Kidney (tissue), 13 donors: ENCODE measurements at regions not wholly inside any gene's neighbourhood (a gene's known extent, or its start where the extent isn't known, plus 50 kb on each side); places are given as distances from the start of the nearest gene placed in this dataset.

Experiments used
- DNase-seq, 5 donors: peaks; one replicate each; pipeline ENCODE4 v3.0.0-alpha.2; 2013 to 2020
- FAIRE-seq: peaks from 2 replicates; lab custom pipeline; 2012; peaks lifted over from hg19 to GRCh38; lab: Jason Lieb, UNC
- H3K27ac ChIP-seq, 2 donors: one replicate each; pipeline ENCODE4 v1.7.0; 2013; ENCODE audit warnings: low read depth in 2 of 2, low read length in 2 of 2, inconsistent platforms in 1 of 2
- H3K27me3 ChIP-seq: one replicate; pipeline ENCODE4 v1.7.1; 2013; ENCODE audit warnings: low read length, inconsistent platforms; ENCODE audit not compliant: control insufficient read depth, insufficient read depth
- H3K36me3 ChIP-seq, 3 donors: one replicate each; pipeline versions ENCODE4 v1.7.0 to v1.7.1; 2013; ENCODE audit warnings: low read length in 3 of 3, control low read depth in 1 of 3, inconsistent platforms in 1 of 3; ENCODE audit not compliant: insufficient read depth in 3 of 3, control insufficient read depth in 2 of 3
- H3K4me1 ChIP-seq, 3 donors: one replicate each; pipeline versions ENCODE4 v1.7.0 to v1.7.1; 2013; ENCODE audit warnings: low read length in 3 of 3, inconsistent platforms in 1 of 3, low read depth in 1 of 3; ENCODE audit not compliant: control insufficient read depth in 2 of 3, insufficient read depth in 2 of 3
- H3K4me3 ChIP-seq, 3 donors: one replicate each; pipeline versions ENCODE4 v1.7.0 to v1.8.1; 2013; ENCODE audit warnings: low read length in 3 of 3, control low read depth in 1 of 3, inconsistent platforms in 1 of 3
- H3K9ac ChIP-seq, 3 donors: one replicate each; pipeline versions ENCODE4 v1.7.0 to v1.7.1; 2013; ENCODE audit warnings: low read length in 3 of 3, control low read depth in 1 of 3, inconsistent platforms in 1 of 3
- H3K9me3 ChIP-seq, 3 donors: one replicate each; pipeline versions ENCODE4 v1.7.0 to v1.7.1; 2013; ENCODE audit warnings: low read length in 3 of 3, control low read depth in 1 of 3, inconsistent platforms in 1 of 3; ENCODE audit not compliant: control insufficient read depth in 2 of 3, insufficient read depth in 1 of 3
- CTCF ChIP-seq: IDR thresholded peaks from 3 replicates; pipeline ENCODE4 v1.5.1; 2012; ENCODE audit warnings: mild to moderate bottlenecking, moderate library complexity, borderline replicate concordance; ENCODE audit not compliant: insufficient read depth; ENCODE audit errors: extremely low read depth
- intact Hi-C: fragments of 100-400 bp; cut with DNase I; formaldehyde crosslinking; loops from one replicate; pipeline ENCODE4 v1.11.1; 2022
- donor health status: control.
- donor health status: control.
- donor health status: control.
- donor health status: control.
- donor health status: control.
- donor health status: DM: yes; HTN: yes; CAD: no.
- donor health status: Normal renal cell carcinoma (clear cell type).

DNA sequence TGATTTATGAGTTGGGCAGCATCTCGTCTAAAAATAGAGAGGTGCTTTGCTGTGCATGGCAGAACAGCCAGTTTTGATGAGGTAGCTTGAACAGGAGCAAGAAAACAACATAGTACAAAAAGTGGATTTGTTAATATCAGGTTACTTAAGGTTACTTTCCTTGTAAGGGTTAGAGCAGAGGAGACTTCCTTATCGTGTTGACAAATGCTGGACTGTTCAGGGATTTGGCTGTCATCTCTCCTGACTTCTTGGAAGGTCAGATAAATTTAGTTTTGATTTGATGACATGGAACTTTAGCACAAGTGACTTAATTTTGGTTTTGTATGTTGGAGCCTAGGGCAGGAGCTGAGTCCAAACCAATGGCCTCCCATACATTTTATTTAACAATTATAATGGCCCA is 163.9 kb upstream of the ELAC2 start:
- Histone ChIP-seq H3K27ac (no peak overlapping the region), H3K4me1 (no peaks in the 10 kb centered on the region), H3K9me3 (no peaks in the 10 kb centered on the region), H3K27me3 (no peaks in the 10 kb centered on the region), H3K4me3 (no peak overlapping the region), H3K36me3 (no peaks in the 10 kb centered on the region), H3K9ac (no peak overlapping the region)
- DNase-seq (no peak), FAIRE-seq (no peak)
- intact Hi-C loops = no loop called here
- TF ChIP-seq CTCF = no peak

- H3K27ac ChIP-seq = no peak overlapping the region
- no peak for DNase-seq
- intact Hi-C loops = no loop called here
Observed at GRCh38 chr17:13176436-13176835, 158.6 kb upstream of the ELAC2 start.

DNA sequence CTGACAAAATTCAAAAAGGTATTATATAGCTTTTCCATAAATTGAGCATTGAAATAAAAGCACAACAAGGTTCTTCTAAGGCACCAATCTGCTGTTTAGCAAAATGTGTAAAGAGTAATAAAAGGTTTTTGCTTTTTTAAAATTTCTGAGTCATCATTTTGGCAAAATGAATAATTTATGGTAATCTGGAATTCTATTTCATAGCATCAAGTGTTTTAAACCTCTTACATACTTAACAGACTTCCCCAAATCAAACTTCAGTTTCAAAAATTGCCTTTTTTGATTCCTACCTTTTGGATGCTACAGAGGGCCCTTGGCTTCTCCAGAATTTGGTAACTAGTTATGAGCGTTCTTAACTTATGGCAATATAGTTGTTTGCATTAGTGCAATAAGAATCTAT is 154.0 kb upstream of the ELAC2 start:
- DNase-seq = no peak
- no peak for TF ChIP-seq CTCF
- Histone ChIP-seq H3K36me3 (no peaks in the 10 kb centered on the region), H3K4me1 (no peaks in the 10 kb centered on the region), H3K9me3 (peaks cover 0 to 30% (median 5%) of the 10 kb centered on the region in 3 donors), H3K4me3 (no peak overlapping the region), H3K9ac (no peak overlapping the region), H3K27me3 (no peaks in the 10 kb centered on the region), H3K27ac (no peak overlapping the region)
- FAIRE-seq = no peak
- intact Hi-C loops = no loop called here

More at GRCh38 chr17:13176436-13176835, 158.6 kb upstream of the ELAC2 start:
- TF ChIP-seq CTCF = no peak
- no peak overlapping the region for H3K9ac ChIP-seq
- H3K27me3 ChIP-seq = no peaks in the 10 kb centered on the region
- peaks cover 0 to 20% (median 5%) of the 10 kb centered on the region in 3 donors for H3K9me3 ChIP-seq
- no peak for FAIRE-seq
- H3K4me1 ChIP-seq = no peaks in the 10 kb centered on the region
- H3K36me3 ChIP-seq = no peaks in the 10 kb centered on the region
- no peak overlapping the region for H3K4me3 ChIP-seq

DNA sequence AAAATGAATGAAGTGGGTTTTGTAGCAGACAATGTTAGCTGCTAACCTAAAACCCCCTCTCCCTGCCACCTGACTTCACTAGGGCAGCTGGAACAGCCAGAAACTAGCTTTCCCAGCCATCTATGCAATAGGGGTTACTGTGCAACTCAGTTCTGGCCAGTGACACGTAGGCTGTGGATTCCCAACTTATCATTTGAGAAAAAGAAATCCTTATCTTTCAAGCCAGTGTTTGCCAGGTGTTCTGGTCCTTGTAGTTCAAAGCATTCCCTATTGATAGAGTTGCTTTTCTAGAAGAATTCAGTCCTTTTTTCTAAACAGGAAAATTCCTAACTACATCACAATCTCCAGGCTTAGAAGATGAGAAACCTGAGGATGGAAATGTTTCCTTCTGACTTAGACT is 144.5 kb upstream of the ELAC2 start:
- no peak overlapping the region for H3K4me3 ChIP-seq
- no peaks in the 10 kb centered on the region for H3K4me1 ChIP-seq
- no peaks in the 10 kb centered on the region for H3K27me3 ChIP-seq
- H3K9ac ChIP-seq = no peak overlapping the region
- intact Hi-C loops = no loop called here
- no peaks in the 10 kb centered on the region for H3K36me3 ChIP-seq
- no peak for DNase-seq
- no peak overlapping the region for H3K27ac ChIP-seq
- FAIRE-seq = no peak
- no peaks in the 10 kb centered on the region for H3K9me3 ChIP-seq
- TF ChIP-seq CTCF = no peak
